H9 (cell line): ENCODE measurements at regions not wholly inside any gene's neighbourhood (a gene's known extent, or its start where the extent isn't known, plus 50 kb on each side); places are given as distances from the start of the nearest gene placed in this dataset.

Experiments used
- DNase-seq: peaks from one replicate; pipeline ENCODE4 v3.0.0-alpha.2; 2017
- H2AFZ ChIP-seq: one replicate; pipeline ENCODE4 v1.6.1; 2013; ENCODE audit warnings: mild to moderate bottlenecking, low read length, control low read depth, moderate library complexity
- H2AK5ac ChIP-seq: 2 replicates; pipeline ENCODE4 v1.6.1; 2013; ENCODE audit warnings: low read length, control low read depth, mixed read lengths; ENCODE audit not compliant: insufficient read length
- H2BK120ac ChIP-seq: one replicate; pipeline ENCODE4 v1.6.1; 2013; ENCODE audit warnings: low read depth, mild to moderate bottlenecking, low read length, control low read depth, inconsistent platforms; ENCODE audit not compliant: poor library complexity, severe bottlenecking
- H2BK12ac ChIP-seq: 2 replicates; pipeline ENCODE4 v1.6.1; 2013; ENCODE audit warnings: low read length, control low read depth, mixed read lengths, low read depth; ENCODE audit not compliant: insufficient read length
- H2BK15ac ChIP-seq: 2 replicates; pipeline ENCODE4 v1.6.1; 2013; ENCODE audit warnings: low read depth, low read length, control low read depth
- H2BK20ac ChIP-seq: one replicate; pipeline ENCODE4 v1.6.1; 2013; ENCODE audit warnings: low read depth, mild to moderate bottlenecking, low read length, control low read depth, inconsistent platforms; ENCODE audit not compliant: poor library complexity, severe bottlenecking
- H2BK5ac ChIP-seq: 2 replicates; pipeline ENCODE4 v1.6.1; 2013; ENCODE audit warnings: low read length, control low read depth, mixed read lengths; ENCODE audit not compliant: insufficient read length
- H3K14ac ChIP-seq: 2 replicates; pipeline ENCODE4 v1.6.1; 2013; ENCODE audit warnings: low read length, control low read depth; ENCODE audit not compliant: insufficient read depth
- H3K18ac ChIP-seq: 2 replicates; pipeline ENCODE4 v1.6.1; 2013; ENCODE audit warnings: low read depth, mild to moderate bottlenecking, mixed read lengths, low read length, control low read depth; ENCODE audit not compliant: insufficient read length
- H3K23ac ChIP-seq: 2 replicates; pipeline ENCODE4 v1.6.1; 2013; ENCODE audit warnings: low read length, control low read depth, mixed read lengths, low read depth; ENCODE audit not compliant: insufficient read length
- H3K23me2 ChIP-seq: 2 replicates; pipeline ENCODE4 v1.6.1; 2013; ENCODE audit warnings: low read depth, mild to moderate bottlenecking, mixed read lengths, low read length, control low read depth; ENCODE audit not compliant: insufficient read length, poor library complexity, severe bottlenecking
- H3K27ac ChIP-seq: 2 replicates; pipeline ENCODE4 v1.5.1; 2013; ENCODE audit warnings: low read length, control low read depth, mixed read lengths, low read depth; ENCODE audit not compliant: insufficient read length
- H3K27me3 ChIP-seq: 2 replicates; pipeline ENCODE4 v1.6.1; 2013; ENCODE audit warnings: low read length, control low read depth, inconsistent platforms; ENCODE audit not compliant: insufficient read depth
- H3K4ac ChIP-seq: 2 replicates; pipeline ENCODE4 v1.6.1; 2013; ENCODE audit warnings: low read depth, mild to moderate bottlenecking, control low read depth, inconsistent platforms, low read length, moderate library complexity
- H3K4me1 ChIP-seq: 2 replicates; pipeline ENCODE4 v1.6.1; 2013; ENCODE audit warnings: low read length, control low read depth, inconsistent platforms; ENCODE audit not compliant: insufficient read depth
- H3K4me2 ChIP-seq: 2 replicates; pipeline ENCODE4 v1.6.1; 2013; ENCODE audit warnings: low read length, control low read depth, mixed read lengths; ENCODE audit not compliant: insufficient read length, insufficient read depth
- H3K56ac ChIP-seq: 2 replicates; pipeline ENCODE4 v1.6.1; 2013; ENCODE audit warnings: low read depth, mild to moderate bottlenecking, mixed read lengths, low read length, control low read depth; ENCODE audit not compliant: insufficient read length
- H3K79me1 ChIP-seq: 2 replicates; pipeline ENCODE4 v1.6.1; 2013; ENCODE audit warnings: low read depth, mild to moderate bottlenecking, moderate library complexity, low read length, control low read depth, inconsistent platforms; ENCODE audit not compliant: insufficient read depth, poor library complexity, severe bottlenecking
- H3K79me2 ChIP-seq: 2 replicates; pipeline ENCODE4 v1.6.1; 2013; ENCODE audit warnings: low read length, control low read depth, inconsistent platforms; ENCODE audit not compliant: insufficient read depth
- H3K9ac ChIP-seq: 2 replicates; pipeline ENCODE4 v1.6.1; 2013; ENCODE audit warnings: low read length, control low read depth, mixed read lengths; ENCODE audit not compliant: insufficient read length; ENCODE audit errors: extremely low read depth
- H3K9me3 ChIP-seq: one replicate; pipeline ENCODE4 v1.6.1; 2013; ENCODE audit warnings: low read depth, low read length, inconsistent platforms; ENCODE audit not compliant: control insufficient read depth
- H3T11ph ChIP-seq: one replicate; pipeline ENCODE4 v1.6.1; 2013; ENCODE audit warnings: mild to moderate bottlenecking, low read length, control low read depth, inconsistent platforms
- H4K20me1 ChIP-seq: one replicate; pipeline ENCODE4 v1.6.1; 2013; ENCODE audit not compliant: control insufficient read depth, insufficient read length, insufficient read depth
- H4K5ac ChIP-seq: 2 replicates; pipeline ENCODE4 v1.6.1; 2013; ENCODE audit warnings: low read depth, mild to moderate bottlenecking, mixed read lengths, low read length, control low read depth; ENCODE audit not compliant: insufficient read length
- H4K8ac ChIP-seq: replicated peaks from 2 replicates; pipeline ENCODE4 v1.6.1; 2013; ENCODE audit warnings: low read length, control low read depth, mixed read lengths, low read depth; ENCODE audit not compliant: insufficient read length
- H4K91ac ChIP-seq: 2 replicates; pipeline ENCODE4 v1.6.1; 2013; ENCODE audit warnings: low read depth, mild to moderate bottlenecking, moderate library complexity, mixed read lengths, low read length, control low read depth; ENCODE audit not compliant: insufficient read length
- H3K27ac Mint-ChIP-seq, 3 experiments: 2 replicates in 2 of 3; 3 replicates in 1 of 3; pipeline ENCODE4 v1.8.0; 2020 to 2021; ENCODE audit warnings: mixed read lengths in 3 of 3, mild to moderate bottlenecking in 1 of 3, moderate library complexity in 1 of 3
- H3K27me3 Mint-ChIP-seq: 2 replicates; pipeline ENCODE4 v1.8.0; 2021; ENCODE audit warnings: low read depth, mild to moderate bottlenecking, moderate library complexity, mixed read lengths
- H3K36me3 Mint-ChIP-seq, 3 experiments: 2 replicates in 2 of 3; 3 replicates in 1 of 3; pipeline ENCODE4 v1.8.0; 2020 to 2021; ENCODE audit warnings: low read depth in 3 of 3, mixed read lengths in 3 of 3; ENCODE audit not compliant: insufficient read depth in 1 of 3
- H3K4me1 Mint-ChIP-seq, 2 experiments: 2 replicates each; pipeline ENCODE4 v1.8.0; 2020; ENCODE audit warnings: mixed read lengths in 2 of 2
- H3K4me3 Mint-ChIP-seq, 2 experiments: 2 replicates in 1 of 2; 3 replicates in 1 of 2; pipeline ENCODE4 v1.8.0; 2020 to 2021; ENCODE audit warnings: mild to moderate bottlenecking in 2 of 2, mixed read lengths in 2 of 2, moderate library complexity in 1 of 2
- H3K9me3 Mint-ChIP-seq, 2 experiments: 2 replicates in 1 of 2; 3 replicates in 1 of 2; pipeline ENCODE4 v1.8.0; 2020; ENCODE audit warnings: mild to moderate bottlenecking in 2 of 2, mixed read lengths in 2 of 2, moderate library complexity in 1 of 2
- CTCF ChIP-seq: fragments of 200-600 bp; sonication (generic); conservative IDR thresholded peaks from 3 replicates; pipeline ENCODE4 v1.8.0; 2021; ENCODE audit warnings: antibody characterized with exemption, mild to moderate bottlenecking
- WGBS: extraction: QIAGEN DNeasy Blood & Tissue Kit; methylation state at CpG from one replicate; pipeline ENCODE4 v1.1.7; 2013; ENCODE audit warnings: missing lambda C conversion rate, low lambda C conversion rate, mixed read lengths; ENCODE audit not compliant: insufficient read length; ENCODE audit errors: extremely low coverage; 5-methylcytosine and 5-hydroxymethylcytosine counted together

- Histone ChIP-seq H2AK5ac (no peak overlapping the region), H2BK12ac (no peak overlapping the region), H3K4me2 (no peak overlapping the region), H3K27ac (no peak overlapping the region), H4K20me1 (no peaks in the 10 kb centered on the region), H2BK20ac (no peak overlapping the region), H3K14ac (no peak overlapping the region), H3K4me1 (0 out of 2 replicates have a peak, but pooled peaks cover 2% of the 10 kb centered on the region), H3K18ac (no peak overlapping the region), H3K79me2 (no peaks in the 10 kb centered on the region), H3K9ac (no peak overlapping the region), H2BK15ac (no peak overlapping the region), H3K9me3 (no peaks in the 10 kb centered on the region), H2BK5ac (no peak overlapping the region), H3K23ac (no peak overlapping the region), H3K56ac (no peak overlapping the region), H3K79me1 (no peaks in the 10 kb centered on the region), H3K23me2 (no peaks in the 10 kb centered on the region), H4K8ac (no peak overlapping the region), H4K91ac (no peak overlapping the region), H4K5ac (no peak overlapping the region), H3T11ph (no peak overlapping the region), H3K27me3 (no peaks in the 10 kb centered on the region), H3K4ac (no peak overlapping the region), H2AFZ (no peak overlapping the region), H2BK120ac (no peak overlapping the region)
- Mint-ChIP-seq H3K27ac (no peak overlapping the region), H3K9me3 (no peaks in the 10 kb centered on the region), H3K36me3 (no peaks in the 10 kb centered on the region), H3K27me3 (no peaks in the 10 kb centered on the region), H3K4me1 (peaks cover 8 to 12% of the 10 kb centered on the region in 2 experiments; a peak in 3 of 4 replicates), H3K4me3 (no peak overlapping the region)
- TF ChIP-seq CTCF = no peak
- DNase-seq = no peak
- no CpG with 5 or more reads among the region's 3 CpGs for WGBS
Measured at GRCh38 chr17:71109697-71110096, 940.4 kb downstream of the KCNJ2 start.
